GM21737 (cell line): ENCODE measurements at regions not wholly inside any gene's neighbourhood (a gene's known extent, or its start where the extent isn't known, plus 50 kb on each side); places are given as distances from the start of the nearest gene placed in this dataset.
"Not testable (repeated sequence)": the region's sequence is repeated elsewhere in the genome, so short reads cannot be mapped to it uniquely, and the experiment has no call there.

Experiments
- ATAC-seq: cut with Tn5 transposase; IDR thresholded peaks from one replicate; pipeline ENCODE4 v1.9.1; 2021; ENCODE audit warnings: mild to moderate bottlenecking, moderate library complexity; ENCODE audit not compliant: unreplicated experiment

DNA sequence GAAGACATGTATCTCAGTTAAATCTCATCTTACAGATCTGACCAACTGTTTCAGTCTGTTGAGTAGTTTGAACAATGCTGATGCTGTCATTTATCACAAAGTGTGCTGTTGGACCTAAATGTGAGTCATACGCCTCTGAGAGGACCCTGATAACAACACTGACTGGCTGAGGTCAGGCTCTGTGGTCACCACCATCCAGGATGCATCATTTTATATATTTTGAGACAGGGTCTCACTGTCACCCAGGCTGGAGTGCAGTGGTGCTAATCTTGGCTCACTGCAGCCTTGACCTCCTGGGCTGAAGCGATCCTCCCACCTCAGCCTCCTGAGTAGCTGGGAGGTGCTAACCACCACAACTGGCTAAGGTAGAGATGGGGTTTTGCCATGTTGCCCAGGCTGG, 181.0 kb upstream of the RGS6 start:
- ATAC-seq: no peak

DNA sequence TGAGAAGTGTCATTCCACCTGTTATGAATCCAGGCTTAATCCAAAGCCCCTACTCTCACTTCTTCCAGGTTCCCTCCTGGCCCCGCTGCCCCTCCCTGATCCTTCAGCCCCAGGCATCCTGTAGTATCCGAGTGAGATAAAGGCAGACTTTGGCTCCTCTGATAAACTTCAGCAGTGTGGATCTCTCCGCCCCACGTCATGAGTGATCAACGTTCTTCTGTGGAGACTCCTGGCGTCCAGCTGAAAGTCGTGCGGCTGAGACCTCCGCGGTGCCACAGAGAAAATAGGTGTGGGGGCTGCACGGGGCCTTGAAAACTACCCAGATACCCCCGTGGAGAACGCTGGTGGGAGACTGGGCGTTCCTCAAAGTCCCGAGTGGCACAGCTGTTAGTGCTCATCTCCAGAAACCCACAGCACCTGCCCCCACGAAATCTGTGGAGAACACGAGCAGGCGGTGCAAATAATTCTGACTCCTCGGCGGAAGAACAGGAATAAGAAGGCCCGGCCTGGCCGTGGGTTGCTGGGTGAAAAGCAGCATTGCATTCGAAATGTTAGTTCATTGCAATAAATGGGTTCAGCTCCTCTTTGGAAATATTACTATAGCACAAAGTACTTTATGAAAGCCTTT, 180.0 kb upstream of the RGS6 start:
- ATAC-seq: no peak

DNA sequence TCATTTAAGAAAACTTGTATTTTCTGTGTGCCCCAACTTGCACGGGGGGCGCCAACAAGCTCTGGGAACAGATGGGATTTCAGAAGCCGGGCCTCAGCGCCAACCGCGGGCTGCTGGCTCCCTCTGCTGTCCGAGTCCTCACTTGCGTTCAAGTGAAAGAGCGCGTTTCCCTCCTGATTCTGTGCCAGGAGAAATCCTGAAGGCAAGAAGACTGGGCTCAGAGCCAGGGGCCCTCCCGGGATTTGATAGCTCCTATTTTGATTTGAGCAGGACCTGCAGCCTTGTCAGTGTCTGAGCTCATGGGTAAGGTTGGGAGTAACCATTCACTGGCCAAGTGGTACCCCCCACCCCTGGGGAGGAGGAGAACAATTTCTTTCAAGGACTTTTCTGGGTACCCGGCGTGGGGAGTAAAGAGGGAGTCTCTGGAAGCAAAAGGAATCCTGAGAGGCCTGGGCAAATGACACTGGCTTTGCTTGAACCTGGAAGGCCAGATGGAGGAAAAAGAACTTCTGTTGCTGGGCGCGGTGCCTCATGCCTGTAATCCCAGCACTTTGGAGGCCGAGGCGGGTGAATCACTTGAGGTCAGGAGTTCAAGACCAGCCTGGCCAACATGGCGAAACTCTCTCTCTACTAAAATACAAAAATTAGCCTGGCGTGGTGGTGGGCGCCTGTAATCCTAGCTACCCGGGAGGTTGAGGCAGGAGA, 179.0 kb upstream of the RGS6 start:
- no peak for ATAC-seq

DNA sequence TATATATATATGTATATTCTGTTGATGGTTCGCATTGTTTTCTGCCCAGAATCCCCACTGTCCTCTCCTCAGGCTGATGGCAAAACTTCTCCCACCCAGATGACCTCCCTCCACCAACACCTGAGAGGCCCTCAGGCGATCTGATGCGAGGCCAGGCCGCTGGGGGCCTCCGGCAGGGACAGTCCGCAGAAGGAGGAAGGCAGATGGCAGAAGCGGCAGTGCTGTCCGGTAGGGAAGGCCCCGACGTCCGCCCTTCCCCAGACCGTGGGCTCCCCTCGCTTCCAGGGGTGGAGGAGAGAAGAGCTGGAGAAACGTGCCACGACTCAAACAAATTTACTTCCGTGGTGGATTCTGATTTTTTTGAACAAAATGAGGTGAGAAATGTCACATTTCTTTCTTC, 178.3 kb upstream of the RGS6 start:
- no peak for ATAC-seq

DNA sequence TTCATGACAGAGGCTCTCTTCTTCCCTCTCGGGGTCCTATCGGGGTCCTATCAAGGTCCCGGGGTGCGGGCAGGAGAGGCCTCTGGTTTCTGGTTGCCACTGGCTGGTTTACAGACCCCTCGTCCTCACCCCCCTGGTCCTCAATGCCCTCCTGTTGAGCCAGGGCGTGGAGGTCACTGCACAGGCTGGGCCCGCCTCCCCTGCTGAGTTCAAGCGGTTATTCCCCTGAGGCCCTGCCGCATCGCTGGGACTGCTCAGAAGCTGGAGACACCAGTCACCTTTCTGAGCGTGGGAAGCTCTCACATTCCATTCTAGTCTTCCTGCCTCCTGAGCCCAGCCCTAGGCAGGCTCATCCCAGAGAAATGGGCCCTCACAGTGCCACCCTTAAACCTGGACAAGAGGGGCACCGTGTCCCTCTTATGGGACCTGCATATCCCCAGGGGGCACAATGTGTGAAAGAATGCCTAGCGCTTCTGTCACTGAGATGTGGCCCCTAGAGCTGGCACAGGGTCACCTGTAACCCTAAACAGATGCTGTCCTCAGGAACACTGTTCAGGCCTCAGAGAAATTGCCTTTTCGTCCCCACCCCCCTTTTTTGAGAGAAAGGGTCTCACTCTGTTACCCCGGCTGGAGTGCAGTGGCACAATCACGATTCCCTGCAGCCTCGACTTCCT, 177.7 kb upstream of the RGS6 start:
- ATAC-seq: no peak

DNA sequence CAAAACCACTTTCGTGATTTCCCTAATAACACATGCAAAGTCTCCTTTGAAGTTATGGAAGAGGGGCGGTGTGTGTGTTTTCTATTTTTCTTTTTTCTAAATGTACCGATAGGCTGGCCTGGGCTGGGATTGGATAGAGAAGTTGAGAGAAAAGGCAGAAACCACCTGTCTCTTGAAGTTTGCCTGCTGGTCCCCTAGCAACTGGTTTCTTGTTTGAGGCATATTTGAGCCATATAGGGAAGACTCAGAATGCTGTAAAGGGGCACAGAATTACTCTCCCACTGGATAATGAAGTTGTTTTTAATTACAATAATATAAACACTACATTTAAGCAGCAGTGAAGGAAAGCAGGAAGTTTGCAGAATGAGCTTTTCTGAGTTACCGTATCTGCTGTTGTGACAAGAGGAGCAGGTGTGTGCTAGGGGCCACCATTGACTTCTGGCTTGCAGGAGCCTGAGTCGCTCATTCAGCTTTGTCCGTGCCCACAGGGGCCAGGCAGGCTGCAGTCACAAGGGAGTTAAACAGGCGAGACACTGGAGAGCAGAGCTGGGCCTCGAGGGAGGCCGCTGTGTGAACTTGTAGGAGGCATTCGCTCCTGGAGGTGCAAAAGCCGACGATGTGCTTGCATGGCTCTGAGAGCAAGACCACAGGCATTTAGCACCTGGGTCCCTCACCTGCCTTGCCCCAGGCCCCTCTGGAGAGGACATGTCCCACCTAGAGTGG, 173.8 kb upstream of the RGS6 start:
- no peak for ATAC-seq

DNA sequence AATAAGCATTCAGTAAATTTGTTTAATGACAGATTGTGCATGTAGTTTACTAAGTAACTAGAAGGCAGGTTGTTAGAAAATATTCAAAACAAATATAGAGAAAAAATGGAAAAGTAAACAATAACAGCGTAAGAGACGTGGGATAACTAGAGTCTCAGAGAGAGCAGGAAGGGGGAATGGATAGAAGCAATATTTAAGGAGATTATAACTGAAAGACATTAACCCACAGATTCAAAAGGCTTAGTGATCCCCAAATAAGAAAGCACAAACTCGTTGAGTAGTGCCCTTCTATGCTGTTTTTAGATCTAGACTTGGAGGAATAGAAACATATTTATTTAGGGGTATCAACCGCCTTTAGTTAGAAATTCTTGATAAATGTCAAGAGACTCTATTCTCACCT, 169.7 kb upstream of the RGS6 start:
- ATAC-seq: no peak

DNA sequence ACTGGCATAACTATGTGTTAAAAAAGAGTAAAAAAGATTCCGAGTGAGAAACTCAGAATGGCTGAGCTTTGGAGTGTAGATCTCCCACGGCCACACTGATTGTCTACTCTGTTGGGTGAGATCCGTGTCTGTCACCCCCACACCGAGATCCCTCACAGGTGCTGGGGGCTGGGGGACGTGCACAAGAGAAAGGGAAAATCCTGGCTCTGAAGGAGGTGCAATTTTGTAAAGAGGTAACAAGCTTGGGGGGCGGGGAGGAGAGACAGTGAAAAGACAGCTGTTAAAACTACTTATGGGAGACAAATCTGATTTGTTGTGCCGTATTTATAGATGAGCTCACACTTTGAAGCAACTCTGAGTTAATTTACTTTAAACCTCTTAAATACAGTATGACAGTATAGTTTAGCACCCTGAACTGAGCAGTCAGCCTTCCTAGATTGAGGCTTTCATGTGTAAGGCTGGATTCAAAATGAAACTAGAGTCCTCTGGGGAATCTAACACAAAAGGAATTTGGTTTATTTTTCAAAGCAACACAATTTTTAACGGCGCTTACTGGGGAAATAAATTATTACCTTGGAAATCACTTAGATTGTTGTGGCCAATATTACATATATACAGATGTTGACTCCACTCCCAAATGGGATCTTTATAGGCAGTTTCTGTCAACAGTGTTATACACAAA, 167.4 kb upstream of the RGS6 start:
- ATAC-seq: no peak

DNA sequence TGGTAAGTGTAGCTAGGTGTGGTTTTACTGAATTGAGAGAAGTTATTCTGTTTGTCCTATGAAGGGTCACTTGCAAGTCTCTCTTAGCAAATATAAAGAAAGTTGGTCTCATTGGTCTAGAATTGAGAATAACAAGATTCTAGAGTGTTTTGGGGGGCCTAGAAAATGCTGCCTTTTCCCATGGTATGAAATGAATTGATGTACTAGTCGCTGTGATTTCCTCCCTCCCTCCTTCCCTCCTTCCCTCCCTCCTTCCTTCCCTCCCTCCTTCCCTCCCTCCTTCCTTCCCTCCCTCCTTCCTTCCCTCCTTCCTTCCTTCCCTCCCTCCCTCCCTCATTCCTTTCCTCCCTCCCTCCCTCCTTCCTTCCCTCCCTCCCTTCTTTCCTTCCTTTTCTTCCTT, 166.7 kb upstream of the RGS6 start:
- no peak for ATAC-seq

DNA sequence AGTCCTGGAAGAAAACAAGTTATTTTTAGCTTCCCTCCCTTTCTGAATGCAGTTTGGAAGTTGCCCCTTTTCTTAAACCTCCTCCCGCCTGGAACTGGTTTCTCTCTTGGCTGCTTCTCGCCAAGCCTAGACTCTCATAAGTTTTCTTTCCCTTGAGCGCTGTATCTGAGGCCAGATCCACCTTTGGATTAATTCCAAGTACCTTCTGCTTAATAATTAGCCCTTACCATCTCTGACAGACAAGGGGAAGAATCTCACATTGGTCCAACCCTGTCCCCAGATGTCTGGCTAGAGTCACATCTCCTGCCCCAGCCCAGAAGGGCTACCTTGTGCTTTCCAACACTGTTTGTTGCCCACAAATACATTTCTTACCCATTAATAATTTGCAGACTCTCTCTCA, 161.8 kb upstream of the RGS6 start:
- ATAC-seq: no peak

DNA sequence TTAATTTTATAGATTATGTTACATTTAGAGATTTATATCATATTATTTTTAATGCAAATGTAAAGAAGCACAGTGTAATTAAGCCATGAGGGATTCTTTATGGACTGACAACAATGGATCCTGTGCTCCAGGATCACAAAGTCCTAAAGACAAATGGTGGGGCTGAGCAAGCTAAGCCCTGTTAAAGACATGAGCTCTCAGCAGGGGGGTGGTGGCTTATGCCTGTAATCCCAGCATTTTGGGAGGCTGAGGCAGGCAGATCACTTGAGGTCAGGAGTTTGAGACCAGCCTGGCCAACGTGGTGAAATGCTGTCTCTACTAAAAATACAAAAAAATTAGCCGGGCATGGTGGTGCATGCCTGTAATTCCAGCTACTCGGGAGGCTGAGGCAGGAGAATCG, 160.8 kb upstream of the RGS6 start:
- not testable (repeated sequence) for ATAC-seq

DNA sequence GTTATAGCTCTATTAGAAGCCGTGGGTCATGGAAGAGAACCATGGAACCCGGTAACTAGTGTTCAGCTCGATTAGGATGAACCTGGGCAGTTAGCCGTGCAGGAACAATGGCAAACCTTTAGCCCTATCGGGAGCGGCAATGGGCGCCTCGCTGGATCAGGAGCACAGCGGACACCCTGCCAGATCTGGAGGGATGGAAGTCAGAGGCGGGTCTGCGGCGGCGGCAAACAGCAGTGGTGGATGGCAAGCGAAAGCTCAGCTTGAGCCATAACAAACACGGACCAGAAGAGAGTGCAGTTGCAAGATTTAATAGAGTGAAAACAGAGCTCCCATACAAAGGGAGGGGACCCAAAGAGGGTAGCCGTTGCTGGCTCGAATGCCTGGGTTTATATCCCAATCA, 160.2 kb upstream of the RGS6 start:
- ATAC-seq: not testable (repeated sequence)

DNA sequence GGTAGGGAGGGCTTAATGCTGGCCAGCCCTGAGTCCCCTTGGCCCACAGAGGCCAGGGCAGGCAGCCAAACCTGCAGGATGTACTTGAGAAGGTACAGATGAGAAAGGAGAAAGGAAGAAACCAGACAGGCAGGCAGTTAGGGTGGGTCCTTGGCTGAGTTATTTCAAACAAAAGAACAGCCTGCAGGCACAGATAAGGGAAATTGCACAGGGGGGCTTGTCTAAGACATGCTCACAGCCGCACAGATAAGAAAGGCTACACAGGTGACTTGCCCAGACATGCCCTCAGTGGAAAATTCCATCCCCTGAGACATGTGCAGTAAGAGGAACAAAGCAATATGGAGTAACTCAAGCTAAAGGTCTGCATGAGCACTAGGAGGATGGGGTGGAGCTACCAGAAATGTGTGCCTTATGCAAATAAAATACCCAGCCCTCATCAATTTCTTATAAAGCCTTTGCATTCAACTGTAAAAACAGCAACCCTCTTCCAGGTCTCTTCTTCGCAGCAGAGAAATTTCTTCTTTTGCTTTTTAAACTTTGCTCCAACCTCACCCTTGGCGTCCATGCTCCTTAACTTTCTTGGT, 158.2 kb upstream of the RGS6 start:
- no peak for ATAC-seq

DNA sequence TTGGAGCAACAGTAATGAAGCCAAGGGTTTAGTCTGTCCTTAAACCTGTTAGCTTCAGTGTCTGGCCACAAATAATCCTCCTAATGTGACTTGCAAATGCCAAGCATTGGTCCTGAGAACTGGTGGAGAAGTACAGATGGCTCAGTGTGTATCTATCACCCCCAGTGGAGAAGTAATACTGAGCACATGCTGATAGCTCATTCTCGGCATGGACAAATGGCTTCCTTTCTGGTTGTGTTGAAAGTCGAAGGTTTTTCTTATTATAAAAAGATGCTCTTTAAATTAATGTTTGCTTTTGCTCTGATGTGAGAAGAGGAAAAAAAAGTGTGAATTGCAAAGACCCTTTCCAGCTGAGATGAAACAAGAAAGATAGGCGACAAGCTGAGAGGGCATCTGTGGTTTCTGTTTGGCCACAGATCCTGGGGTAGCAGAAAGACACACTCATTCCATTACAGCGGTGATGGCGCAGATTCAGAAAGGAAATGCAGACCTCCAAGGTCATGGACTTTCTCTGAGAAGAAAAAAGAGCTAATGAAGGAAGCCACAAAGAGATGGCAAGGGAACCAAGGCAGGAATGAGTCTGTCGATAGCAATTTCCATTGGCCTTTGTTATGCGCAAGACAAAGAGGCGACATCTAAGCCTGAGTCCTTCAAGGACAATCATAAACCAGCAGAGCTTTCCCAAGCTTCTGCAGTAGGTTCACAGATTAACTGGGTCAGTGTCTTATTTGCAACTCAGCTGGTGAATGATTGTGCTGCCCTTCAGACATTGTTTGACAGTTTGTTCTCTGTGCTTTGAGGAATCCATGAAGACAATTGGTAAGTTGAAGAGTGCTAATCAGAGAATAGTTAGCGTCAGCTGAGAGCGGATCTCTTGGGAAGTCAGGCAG, 155.5 kb upstream of the RGS6 start:
- no peak for ATAC-seq

DNA sequence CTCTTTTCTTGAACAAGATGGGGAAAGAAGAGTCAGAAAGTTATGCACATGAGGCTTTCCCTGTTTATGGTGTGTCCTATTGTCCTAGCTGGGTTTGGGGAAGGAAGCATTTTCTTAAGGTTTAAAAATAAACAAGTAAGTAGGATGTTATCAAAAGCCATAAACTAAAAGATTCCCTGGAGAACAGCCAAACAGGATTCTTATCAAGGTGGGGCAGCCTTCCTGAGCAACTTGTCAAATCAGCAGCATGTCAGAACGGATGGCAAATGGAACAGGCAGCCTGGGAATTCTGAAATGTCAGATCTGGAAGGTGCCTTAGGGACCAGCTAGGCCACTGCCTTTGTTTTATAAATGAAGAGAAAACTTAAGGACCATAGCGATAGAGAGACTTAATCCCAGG, 152.2 kb upstream of the RGS6 start:
- ATAC-seq: no peak

DNA sequence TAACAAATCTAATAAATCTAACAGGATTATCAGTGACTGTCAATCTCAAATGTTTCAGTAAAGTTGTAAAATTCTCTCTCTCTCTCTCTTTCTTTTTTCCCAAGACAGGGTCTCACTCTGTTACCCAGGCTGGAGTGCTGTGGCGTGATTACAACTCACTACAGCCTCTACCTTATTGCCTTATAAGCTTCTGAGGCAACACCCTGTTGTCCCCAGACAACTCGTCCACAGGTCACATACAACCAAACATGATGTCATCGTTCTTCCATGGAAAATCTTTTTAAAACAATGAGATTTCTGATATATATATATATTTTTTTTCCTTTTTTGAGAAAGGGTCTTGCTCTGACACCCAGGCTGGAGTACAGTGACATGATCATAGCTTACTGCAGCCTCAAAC, 151.4 kb upstream of the RGS6 start:
- ATAC-seq: no peak

DNA sequence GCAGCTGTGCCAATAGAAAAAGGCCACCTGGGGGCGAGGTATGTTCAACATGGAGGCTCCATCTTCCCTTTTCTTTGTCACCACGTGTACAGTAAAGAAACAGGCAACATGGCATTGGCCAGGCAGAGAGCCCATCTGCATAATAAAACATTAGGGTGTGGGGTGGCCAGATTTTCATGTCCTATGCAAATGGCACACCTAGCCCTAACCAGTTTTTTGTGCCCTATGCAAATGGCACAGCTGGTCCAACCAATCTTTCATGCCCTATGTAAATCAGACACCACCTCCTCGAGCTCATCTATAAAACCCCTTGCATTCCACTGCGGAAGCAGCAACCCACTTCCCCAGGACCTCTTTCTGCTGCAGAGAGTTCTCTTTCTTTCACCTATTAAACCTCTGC, 149.1 kb upstream of the RGS6 start:
- no peak for ATAC-seq

DNA sequence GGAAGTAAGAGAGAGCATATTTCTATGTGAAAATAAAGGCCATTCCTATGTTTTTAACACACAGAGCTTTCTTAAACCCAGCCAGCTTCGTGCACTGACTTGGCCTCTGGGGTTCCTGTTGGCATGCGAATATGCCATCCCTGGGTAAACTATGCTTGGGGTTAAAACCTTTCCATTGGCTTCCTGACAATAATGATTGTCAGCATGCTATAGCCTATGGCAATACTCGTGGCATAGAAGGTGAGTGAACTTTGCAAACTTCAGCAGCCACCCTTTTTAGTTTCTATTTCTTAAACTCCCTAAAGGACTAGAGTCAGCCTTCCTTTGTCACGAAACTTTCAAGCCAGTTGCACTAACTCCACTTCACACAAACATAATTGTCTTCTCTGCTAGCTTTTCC, 148.4 kb upstream of the RGS6 start:
- ATAC-seq: no peak

DNA sequence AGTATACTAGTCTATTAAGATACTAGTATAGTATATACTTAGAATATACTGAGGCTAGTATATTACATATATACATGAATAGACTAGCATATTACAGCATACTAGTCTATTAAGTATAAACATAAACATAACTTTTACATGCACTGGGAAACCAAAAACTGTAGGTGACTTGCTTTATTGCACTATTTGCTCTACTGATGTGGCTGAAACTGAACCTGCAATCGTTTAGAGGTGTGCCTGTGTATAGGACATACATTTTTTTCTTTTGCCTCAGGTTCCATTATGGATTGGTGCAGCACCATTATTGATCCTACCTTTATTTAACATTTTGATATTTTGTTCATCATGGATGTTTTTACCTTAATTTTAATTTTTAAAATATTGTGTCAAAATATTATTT, 143.2 kb upstream of the RGS6 start:
- ATAC-seq: no peak

DNA sequence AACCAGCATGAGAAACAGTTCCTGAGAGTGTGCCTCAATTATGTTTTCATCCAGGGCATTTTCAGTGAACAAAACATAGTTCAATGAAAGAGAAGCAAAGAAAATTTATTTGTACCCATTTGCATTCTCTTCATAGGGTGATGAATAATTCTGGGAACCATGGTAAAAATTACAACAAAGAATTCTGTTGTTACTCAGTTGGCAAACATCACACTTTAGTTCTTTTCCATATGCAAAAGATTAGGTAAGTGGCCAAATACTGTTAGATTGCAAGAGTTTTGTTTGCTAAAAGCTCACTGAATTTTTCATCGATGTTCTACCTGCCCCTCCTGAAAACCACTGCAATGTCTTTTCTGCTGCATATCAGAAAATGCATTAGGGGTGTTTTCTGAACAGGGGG, 132.4 kb upstream of the RGS6 start:
- no peak for ATAC-seq
